NB4 (cell line): ENCODE measurements at regions not wholly inside any gene's neighbourhood (a gene's known extent, or its start where the extent isn't known, plus 50 kb on each side); places are given as distances from the start of the nearest gene placed in this dataset.

Source experiments
- CTCF ChIP-seq: IDR thresholded peaks from one replicate; pipeline ENCODE4 v1.5.1; 2012; ENCODE audit warnings: low read depth, low read length
- MAX ChIP-seq: IDR thresholded peaks from 2 replicates; pipeline ENCODE4 v1.6.1; 2011; ENCODE audit warnings: low read depth, low read length
- MYC ChIP-seq: IDR thresholded peaks from 2 replicates; pipeline ENCODE4 v1.6.1; 2011; ENCODE audit warnings: low read depth, low read length
- POLR2A ChIP-seq: IDR thresholded peaks from 2 replicates; pipeline ENCODE4 v1.6.1; 2011; ENCODE audit warnings: mild to moderate bottlenecking; ENCODE audit not compliant: insufficient read length; ENCODE audit errors: extremely low read depth

- TF ChIP-seq POLR2A (no peak), CTCF (no peak), MAX (no peak), MYC (no peak)
Observed at GRCh38 chr2:142769761-142770160, 107.7 kb upstream of the KYNU start.
